Cardiac septum (tissue), 1 donor: ENCODE measurements at regions not wholly inside any gene's neighbourhood (a gene's known extent, or its start where the extent isn't known, plus 50 kb on each side); places are given as distances from the start of the nearest gene placed in this dataset.

Source experiments
- DNase-seq: peaks from one replicate; pipeline ENCODE4 v3.0.0-alpha.2; 2020; ENCODE audit warnings: low spot score
- intact Hi-C: fragments of 100-400 bp; cut with DNase I; formaldehyde crosslinking; loops from one replicate; pipeline ENCODE4 v1.14.0; 2022
- donor health status: DM: no; HTN: no; CAD: no.

GRCh38 chr13:46996316-46997030, 99.6 kb upstream of the HTR2A start:
- intact Hi-C loops, result no loop called here
- no peak for DNase-seq

DNA sequence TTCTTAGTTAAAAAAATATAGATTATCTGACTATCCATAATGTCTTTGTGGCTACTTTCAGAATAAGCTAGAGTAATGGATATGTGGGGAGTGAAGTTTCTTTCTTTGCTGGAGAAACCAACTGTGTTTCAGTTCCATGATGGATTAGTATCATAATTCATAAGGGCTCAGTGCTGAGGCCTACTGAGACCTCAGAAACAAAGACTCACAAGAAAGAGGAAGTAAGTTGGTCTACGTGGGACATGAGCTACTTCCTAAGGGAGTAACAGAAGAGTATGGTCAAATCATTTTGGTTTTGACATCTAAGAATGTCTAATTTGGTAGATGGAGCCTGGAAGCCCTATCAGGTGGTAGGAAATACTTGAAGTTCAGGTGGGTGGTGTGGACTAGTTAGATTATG, 99.0 kb upstream of the HTR2A start:
- intact Hi-C loops, result no loop called here
- DNase-seq, result no peak

DNA sequence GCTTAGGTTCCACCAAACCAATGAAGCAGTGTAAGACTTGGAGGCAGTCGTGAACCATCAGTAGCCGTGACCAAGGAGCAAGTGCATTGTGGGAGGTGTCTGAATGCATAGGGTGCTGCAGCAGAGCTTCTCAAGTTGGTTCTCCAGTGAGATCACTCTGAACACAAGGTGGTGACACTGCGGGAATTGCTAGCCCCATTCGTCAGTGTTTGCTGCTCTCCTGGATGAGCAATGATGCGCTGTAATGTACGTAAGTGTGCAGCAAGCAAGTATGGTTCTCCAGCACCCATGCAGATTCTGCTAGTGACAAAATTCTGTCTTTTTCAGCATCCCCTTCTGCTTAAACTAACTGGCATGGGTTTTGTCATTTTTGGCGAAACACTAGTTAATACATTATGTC, 97.6 kb upstream of the HTR2A start:
- no peak for DNase-seq
- intact Hi-C loops, result no loop called here

GRCh38 chr13:46992383-46992952, 95.6 kb upstream of the HTR2A start:
- intact Hi-C loops, result no loop called here
- DNase-seq, result no peak

- no peak for DNase-seq
- intact Hi-C loops, result no loop called here
Observed at GRCh38 chr13:46983881-46984280, 87.0 kb upstream of the HTR2A start.

DNA sequence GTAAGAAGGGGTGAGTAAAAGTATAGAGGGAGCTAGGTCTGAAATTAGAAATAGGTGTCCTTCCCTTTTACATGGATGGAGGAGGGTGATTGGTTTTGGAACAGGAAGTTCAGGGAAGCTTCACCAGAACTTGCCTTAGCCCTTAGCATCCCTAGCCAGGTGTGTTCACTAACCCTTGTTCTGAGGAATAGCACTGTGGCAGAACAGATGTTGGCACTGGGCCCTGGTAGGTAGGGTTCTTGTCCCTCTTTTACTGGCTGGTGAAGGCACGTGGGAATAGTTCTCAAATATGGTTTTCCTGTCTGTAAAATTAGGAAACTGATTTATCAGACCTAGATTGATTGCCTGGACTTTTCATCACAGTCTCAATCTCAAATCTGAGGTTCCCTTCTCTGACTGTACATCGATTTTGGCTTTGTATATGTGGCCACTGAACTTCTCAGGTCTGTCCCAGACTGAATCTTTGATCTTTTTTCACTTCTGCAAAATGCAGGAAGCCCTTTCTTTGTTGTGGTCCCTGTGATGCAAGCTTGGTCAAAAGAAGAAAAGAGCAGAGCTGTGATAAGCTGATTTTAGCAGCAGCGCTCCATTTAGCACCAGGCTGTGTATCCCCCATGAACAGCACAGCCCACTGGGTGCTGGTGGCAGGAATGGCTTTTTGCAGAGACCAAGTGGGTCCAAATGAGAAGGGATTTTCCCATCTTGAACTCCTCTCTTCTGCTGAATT, 86.2 kb upstream of the HTR2A start:
- intact Hi-C loops, result no loop called here
- DNase-seq, result no peak

- DNase-seq, result no peak
- intact Hi-C loops, result loop anchor here (10.0 kb wide), 1 partner anchor 800 kb away; no protein-coding TSS in a partner anchor
Observed at GRCh38 chr13:46975173-46975572, 78.3 kb upstream of the HTR2A start.

GRCh38 chr13:46968450-46968849, 71.6 kb upstream of the HTR2A start:
- intact Hi-C loops, result no loop called here
- no peak for DNase-seq

- intact Hi-C loops, result no loop called here
- DNase-seq, result no peak
Observed at GRCh38 chr13:46964789-46965527, 68.1 kb upstream of the HTR2A start.

DNA sequence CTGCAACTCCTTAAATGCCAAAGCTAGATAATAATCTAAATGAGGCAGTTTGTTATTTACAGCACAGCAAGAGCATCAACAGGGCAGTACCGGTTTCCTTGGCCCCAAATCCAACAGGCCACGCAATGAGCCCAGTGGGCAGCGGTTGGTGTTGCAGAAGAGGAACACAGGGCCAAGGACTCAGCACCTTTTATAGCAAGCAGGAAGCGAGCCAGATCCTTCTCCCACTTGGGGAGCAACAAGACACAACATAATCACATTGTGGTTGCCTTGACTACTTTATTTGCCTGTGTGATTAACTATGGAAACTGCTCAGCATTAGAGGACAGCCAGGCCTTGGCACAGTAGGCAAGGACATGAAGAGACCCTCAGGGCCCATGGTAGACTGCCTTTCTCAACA, 67.1 kb upstream of the HTR2A start:
- DNase-seq, result no peak

DNA sequence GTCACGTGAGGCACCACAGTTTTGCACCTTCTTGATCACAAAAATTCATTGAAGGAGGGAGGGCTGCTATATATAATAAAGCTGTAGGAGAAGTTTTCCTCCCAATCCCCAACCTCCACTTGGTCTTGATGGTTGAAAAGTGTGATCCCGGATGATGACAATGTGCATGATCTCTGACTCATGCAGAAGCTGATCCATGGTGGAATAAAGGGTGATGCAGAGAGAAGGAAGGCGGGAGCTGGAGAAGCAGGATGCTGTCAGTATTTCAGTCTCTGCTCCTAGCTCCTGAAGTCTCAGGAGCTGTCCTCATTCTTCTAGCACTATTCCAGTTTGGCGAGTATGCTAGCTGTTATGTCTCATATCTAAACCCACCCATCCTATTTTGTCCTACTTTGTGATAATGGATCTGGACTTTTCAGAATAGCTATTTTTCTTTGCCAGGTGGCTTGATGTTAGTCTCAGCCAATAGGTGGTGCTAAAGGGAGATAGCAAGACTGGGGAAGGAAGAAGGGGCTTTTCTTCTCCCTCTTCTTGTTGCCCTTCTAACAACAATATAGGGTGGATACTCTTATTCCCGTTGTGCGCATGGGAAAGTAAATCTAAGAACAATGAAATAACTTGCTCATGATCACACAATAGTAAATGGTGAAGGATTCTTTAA, 65.6 kb upstream of the HTR2A start:
- intact Hi-C loops, result no loop called here

More for the DNA sequence above, 67.1 kb upstream of the HTR2A start:
- intact Hi-C loops, result no loop called here

DNA sequence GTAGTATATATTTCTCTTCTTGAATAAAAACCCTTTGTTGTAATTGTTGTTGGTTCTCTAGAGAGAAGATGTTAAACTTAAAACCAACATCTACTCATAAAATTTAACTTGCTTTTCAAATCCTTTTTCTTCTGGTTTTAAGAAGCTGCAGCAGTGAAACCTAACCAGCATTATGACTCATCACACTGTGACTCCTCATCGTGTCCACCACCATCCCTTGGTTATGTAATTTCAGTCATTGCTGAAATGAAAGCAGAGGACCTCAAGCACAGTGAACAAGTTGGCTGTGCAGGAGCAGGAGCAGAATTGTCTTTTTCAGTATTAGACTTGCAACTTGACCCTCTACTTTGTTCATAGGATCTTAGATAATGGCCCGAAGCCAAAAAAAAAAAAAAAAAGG, 64.9 kb upstream of the HTR2A start:
- intact Hi-C loops, result no loop called here
- no peak for DNase-seq

More for the DNA sequence above, 65.6 kb upstream of the HTR2A start:
- no peak for DNase-seq

DNA sequence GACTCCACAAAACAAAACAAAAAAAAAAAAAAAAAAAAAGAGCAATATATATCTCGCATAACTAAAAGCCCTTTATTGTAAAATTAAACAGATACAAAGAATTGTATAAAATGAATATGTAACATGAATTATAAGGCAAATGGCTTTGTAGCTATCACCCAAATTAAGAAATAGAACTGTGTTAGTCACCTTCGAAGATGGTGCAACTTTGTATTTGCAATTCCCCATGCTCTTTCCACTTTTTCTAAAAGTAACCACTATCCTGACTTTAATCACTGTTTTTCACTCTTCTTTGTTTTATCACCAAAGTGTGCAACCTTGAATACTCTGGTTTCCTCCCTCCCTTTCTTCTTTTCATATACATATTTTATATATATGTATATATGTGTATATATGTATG, 57.1 kb upstream of the HTR2A start:
- intact Hi-C loops, result no loop called here
- DNase-seq, result no peak

- intact Hi-C loops, result no loop called here
- no peak for DNase-seq
Observed at GRCh38 chr13:46953331-46953730, 56.5 kb upstream of the HTR2A start.

DNA sequence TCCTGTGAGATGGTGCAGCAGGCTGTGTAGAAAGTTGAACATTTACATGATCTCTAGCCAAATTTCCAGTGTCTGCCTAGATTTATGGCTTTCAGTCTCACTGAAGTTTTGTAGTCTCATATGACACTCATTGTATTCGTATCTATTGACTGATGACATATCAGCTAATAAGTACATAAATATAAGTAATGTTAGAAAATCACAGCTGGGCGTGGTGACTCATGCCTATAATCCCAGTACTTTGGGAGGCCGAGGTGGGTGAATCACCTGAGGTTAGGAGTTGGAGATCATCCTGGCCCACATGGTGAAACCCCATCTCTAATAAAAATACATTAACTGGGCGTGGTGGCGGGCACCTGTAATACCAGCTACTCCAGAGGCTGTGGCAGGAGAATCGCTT, 54.7 kb upstream of the HTR2A start:
- intact Hi-C loops, result no loop called here
- DNase-seq, result no peak

DNA sequence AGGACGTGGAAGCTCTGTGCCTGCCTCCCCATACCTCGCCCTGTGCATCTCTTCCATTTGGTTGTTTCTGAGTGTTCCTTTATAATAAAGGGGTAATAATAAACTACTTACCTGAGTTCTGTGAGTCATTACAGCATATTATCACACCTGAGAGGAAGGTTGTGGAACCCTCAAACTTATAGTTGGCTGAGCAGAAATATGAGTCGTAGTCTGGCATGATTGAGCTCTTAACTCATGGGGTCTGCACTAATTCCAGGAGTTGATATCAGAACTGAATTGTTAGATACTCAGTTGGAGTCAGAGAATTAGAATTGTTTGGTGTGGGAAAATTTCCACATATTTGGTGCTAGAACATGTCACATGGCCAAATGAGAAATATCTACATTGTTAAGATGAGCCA, 52.4 kb upstream of the HTR2A start:
- no peak for DNase-seq
- intact Hi-C loops, result no loop called here

DNA sequence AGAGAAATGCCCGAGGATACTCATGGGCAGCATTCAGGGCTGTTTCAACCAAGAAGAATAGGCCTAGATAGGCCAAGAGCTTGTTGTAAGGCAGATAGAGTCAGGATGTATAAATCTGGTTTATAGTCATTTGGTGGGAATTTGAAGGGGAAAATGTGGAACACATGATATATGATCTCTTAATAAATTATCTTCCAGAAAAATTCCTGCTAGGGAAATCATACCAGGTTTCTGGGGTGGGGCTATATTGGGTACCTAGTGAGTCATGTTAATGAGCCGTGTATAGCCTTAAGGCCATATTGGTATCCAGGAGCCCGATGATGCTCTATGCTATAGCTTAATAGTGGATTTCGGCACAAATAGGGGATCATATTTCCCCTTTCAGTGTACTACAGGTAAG, 51.5 kb upstream of the HTR2A start:
- intact Hi-C loops, result no loop called here
- no peak for DNase-seq

DNA sequence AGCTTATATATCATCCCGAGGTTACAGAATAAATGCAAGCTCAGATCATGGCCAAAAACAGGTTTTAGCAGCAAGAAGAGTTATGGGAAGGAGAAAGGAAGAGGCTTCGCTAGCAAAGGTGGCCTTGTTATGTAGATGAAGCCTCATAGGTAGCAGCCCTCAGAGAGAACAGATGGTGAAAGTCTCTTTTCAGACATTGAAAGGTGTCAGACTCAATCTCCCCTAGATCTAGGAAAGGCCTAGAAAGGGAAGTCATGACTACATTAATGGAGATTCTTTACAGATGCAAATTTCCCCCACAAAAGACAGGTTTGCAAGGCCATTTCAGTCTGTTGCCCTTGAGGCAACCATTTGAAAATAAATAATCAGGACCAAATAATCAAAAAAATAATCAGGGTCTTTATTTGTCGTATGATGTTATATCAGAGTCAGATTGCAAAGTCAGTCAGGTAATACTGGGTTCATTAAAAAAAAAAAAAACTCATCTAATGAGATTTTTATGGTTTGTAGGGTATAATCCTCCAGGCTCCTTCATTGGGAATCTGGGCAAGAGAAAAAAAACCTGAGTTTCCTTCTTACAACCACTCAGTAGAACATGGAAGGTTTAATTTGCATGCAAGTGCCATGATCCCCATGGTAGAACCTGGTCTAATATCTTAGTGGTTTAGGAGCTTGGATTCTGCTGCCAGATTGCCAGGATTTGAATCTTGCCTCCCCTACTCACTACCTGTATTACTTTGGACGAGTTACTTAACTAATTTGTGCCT, 50.8 kb upstream of the HTR2A start:
- intact Hi-C loops, result no loop called here

More for the DNA sequence above, 50.8 kb upstream of the HTR2A start:
- DNase-seq, result no peak
